ENCODE measurements at regions not wholly inside any gene's neighbourhood (a gene's known extent, or its start where the extent isn't known, plus 50 kb on each side); places are given as distances from the start of the nearest gene placed in this dataset.

- TF ChIP-seq CTCF (IDR thresholded peaks at IDR 0.05) (no peak), POLR2AphosphoS5 (IDR thresholded peaks at IDR 0.05; ENCODE audit: low read depth, low read length) (no peak), REST (IDR thresholded peaks at IDR 0.05; ENCODE audit: insufficient read depth in 1 of 2, low read depth in 2 of 2, low read length in 1 of 2) (no peak), SIN3A (IDR thresholded peaks at IDR 0.05; ENCODE audit: borderline replicate concordance, insufficient read depth, low read depth, low read length) (no peak), TCF7L2 (IDR thresholded peaks at IDR 0.05; ENCODE audit: low read depth, low read length) (no peak)
Observed at GRCh38 chr1:79716447-79716846, 709.9 kb upstream of the ADGRL4 start.

Measured in Panc1 (cell line).